ENCODE measurements at regions not wholly inside any gene's neighbourhood (a gene's known extent, or its start where the extent isn't known, plus 50 kb on each side); places are given as distances from the start of the nearest gene placed in this dataset.

DNA sequence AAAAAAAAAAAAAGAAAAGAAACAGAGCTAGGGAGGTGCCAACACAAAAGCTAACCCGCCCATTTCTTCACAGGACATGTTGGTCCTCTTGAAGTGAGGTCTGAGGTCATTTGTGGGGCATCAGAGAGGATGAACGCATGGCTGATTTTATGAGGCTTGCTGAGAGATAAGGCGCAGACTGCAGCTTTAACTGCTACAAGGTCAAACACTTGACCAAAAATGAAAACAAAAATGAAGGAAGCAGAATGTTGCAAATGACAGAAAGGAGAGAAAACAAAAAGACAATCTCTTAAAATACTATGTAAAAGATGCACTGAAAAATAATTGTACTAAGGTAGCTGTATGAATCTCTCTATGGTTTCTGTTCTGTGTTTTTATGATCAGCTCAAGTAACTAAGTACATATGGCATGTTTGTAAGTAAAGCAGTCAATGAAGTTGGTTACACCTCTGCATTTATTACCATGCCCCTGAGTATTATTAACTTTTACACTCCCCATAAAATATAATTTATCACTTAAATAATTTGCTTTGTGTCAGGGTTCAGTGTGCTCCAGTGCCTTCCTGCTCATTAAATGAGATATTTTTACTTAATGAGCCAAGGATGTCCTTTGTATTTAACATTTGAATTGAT is 249.1 kb upstream of the NR5A2 start (continued):
- TF ChIP-seq ZNF571 (tag by site-specific recombination; IDR thresholded peaks at IDR 0.05) (no peak), ZNF544 (tag by site-specific recombination; IDR thresholded peaks at IDR 0.05) (no peak), ZNF132 (tag by site-specific recombination; IDR thresholded peaks at IDR 0.05; ENCODE audit: borderline replicate concordance) (no peak), ZNF621 (tag by site-specific recombination; IDR thresholded peaks at IDR 0.05) (no peak), ZNF114 (tag by site-specific recombination; IDR thresholded peaks at IDR 0.05) (no peak), ZNF433 (tag by site-specific recombination; IDR thresholded peaks at IDR 0.05; ENCODE audit: low read depth) (no peak), YY1 (tag by site-specific recombination; IDR thresholded peaks at IDR 0.05) (no peak; the same call in 1 of the 2 replicates), ZNF350 (tag by site-specific recombination; IDR thresholded peaks at IDR 0.05) (no peak), ZNF138 (tag by site-specific recombination; IDR thresholded peaks at IDR 0.05; ENCODE audit: borderline replicate concordance) (no peak), ZNF558 (tag by site-specific recombination; IDR thresholded peaks at IDR 0.05) (peak; percentile 82), ZSCAN16 (tag by site-specific recombination; IDR thresholded peaks at IDR 0.05) (no peak), ZNF530 (tag by site-specific recombination; IDR thresholded peaks at IDR 0.05; ENCODE audit: low read depth) (no peak), ZNF121 (tag by site-specific recombination; IDR thresholded peaks at IDR 0.05) (no peak), ZNF514 (tag by site-specific recombination; IDR thresholded peaks at IDR 0.05) (no peak), ZNF10 (tag by site-specific recombination; IDR thresholded peaks at IDR 0.05) (peak; percentile 65; the same call in 1 of the 2 replicates), ZNF202 (tag by site-specific recombination; IDR thresholded peaks at IDR 0.05; ENCODE audit: borderline replicate concordance) (no peak), ZSCAN23 (tag by site-specific recombination; IDR thresholded peaks at IDR 0.05) (peak; percentile 26; the same call in 1 of the 2 replicates), ZNF791 (tag by site-specific recombination; IDR thresholded peaks at IDR 0.05) (no peak), HOXA7 (CRISPR knock-in tag; IDR thresholded peaks at IDR 0.05; ENCODE audit: borderline replicate concordance) (no peak), ZBTB48 (tag by site-specific recombination; IDR thresholded peaks at IDR 0.05) (no peak), RBAK (tag by site-specific recombination; IDR thresholded peaks at IDR 0.05) (no peak), ZNF670 (tag by site-specific recombination; IDR thresholded peaks at IDR 0.05; ENCODE audit: low read depth) (no peak), ZNF76 (tag by site-specific recombination; IDR thresholded peaks at IDR 0.05; ENCODE audit: borderline replicate concordance, low read depth) (0 out of 2 replicates have a peak, but pooled peaks have one; percentile 33), ZNF324 (tag by site-specific recombination; IDR thresholded peaks at IDR 0.05) (peak; percentile 74; the same call in 1 of the 2 replicates), ZNF626 (tag by site-specific recombination; IDR thresholded peaks at IDR 0.05) (no peak), BCL11B (tag by site-specific recombination; IDR thresholded peaks at IDR 0.05; ENCODE audit: low read depth) (no peak), ZEB2 (tag by site-specific recombination; IDR thresholded peaks at IDR 0.05) (peak; percentile 86), ZNF610 (tag by site-specific recombination; IDR thresholded peaks at IDR 0.05; ENCODE audit: borderline replicate concordance) (no peak), KLF8 (tag by site-specific recombination; IDR thresholded peaks at IDR 0.05) (peak; percentile 70)
- TF ChIP-seq, protein P1, sequence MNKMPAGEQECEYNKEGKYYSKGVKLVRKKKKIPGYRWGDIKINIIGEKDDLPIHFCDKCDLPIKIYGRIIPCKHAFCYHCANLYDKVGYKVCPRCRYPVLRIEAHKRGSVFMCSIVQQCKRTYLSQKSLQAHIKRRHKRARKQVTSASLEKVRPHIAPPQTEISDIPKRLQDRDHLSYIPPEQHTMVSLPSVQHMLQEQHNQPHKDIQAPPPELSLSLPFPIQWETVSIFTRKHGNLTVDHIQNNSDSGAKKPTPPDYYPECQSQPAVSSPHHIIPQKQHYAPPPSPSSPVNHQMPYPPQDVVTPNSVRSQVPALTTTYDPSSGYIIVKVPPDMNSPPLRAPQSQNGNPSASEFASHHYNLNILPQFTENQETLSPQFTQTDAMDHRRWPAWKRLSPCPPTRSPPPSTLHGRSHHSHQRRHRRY (tag by site-specific recombination; IDR thresholded peaks at IDR 0.05) = no peak
- TF ChIP-seq, protein P2, sequence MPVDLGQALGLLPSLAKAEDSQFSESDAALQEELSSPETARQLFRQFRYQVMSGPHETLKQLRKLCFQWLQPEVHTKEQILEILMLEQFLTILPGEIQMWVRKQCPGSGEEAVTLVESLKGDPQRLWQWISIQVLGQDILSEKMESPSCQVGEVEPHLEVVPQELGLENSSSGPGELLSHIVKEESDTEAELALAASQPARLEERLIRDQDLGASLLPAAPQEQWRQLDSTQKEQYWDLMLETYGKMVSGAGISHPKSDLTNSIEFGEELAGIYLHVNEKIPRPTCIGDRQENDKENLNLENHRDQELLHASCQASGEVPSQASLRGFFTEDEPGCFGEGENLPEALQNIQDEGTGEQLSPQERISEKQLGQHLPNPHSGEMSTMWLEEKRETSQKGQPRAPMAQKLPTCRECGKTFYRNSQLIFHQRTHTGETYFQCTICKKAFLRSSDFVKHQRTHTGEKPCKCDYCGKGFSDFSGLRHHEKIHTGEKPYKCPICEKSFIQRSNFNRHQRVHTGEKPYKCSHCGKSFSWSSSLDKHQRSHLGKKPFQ (tag by site-specific recombination; IDR thresholded peaks at IDR 0.05) = peak; percentile 71
- TF ChIP-seq, protein P3, sequence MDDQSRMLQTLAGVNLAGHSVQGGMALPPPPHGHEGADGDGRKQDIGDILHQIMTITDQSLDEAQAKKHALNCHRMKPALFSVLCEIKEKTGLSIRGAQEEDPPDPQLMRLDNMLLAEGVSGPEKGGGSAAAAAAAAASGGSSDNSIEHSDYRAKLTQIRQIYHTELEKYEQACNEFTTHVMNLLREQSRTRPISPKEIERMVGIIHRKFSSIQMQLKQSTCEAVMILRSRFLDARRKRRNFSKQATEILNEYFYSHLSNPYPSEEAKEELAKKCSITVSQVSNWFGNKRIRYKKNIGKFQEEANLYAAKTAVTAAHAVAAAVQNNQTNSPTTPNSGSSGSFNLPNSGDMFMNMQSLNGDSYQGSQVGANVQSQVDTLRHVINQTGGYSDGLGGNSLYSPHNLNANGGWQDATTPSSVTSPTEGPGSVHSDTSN (CRISPR knock-in tag; IDR thresholded peaks at IDR 0.05) = no peak
- TF ChIP-seq, protein P4, sequence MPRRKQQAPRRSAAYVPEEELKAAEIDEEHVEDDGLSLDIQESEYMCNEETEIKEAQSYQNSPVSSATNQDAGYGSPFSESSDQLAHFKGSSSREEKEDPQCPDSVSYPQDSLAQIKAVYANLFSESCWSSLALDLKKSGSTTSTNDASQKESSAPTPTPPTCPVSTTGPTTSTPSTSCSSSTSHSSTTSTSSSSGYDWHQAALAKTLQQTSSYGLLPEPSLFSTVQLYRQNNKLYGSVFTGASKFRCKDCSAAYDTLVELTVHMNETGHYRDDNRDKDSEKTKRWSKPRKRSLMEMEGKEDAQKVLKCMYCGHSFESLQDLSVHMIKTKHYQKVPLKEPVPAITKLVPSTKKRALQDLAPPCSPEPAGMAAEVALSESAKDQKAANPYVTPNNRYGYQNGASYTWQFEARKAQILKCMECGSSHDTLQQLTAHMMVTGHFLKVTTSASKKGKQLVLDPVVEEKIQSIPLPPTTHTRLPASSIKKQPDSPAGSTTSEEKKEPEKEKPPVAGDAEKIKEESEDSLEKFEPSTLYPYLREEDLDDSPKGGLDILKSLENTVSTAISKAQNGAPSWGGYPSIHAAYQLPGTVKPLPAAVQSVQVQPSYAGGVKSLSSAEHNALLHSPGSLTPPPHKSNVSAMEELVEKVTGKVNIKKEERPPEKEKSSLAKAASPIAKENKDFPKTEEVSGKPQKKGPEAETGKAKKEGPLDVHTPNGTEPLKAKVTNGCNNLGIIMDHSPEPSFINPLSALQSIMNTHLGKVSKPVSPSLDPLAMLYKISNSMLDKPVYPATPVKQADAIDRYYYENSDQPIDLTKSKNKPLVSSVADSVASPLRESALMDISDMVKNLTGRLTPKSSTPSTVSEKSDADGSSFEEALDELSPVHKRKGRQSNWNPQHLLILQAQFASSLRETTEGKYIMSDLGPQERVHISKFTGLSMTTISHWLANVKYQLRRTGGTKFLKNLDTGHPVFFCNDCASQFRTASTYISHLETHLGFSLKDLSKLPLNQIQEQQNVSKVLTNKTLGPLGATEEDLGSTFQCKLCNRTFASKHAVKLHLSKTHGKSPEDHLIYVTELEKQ (tag by site-specific recombination; IDR thresholded peaks at IDR 0.05; ENCODE audit: borderline replicate concordance) = peak; percentile 90
- TF ChIP-seq, protein P5, sequence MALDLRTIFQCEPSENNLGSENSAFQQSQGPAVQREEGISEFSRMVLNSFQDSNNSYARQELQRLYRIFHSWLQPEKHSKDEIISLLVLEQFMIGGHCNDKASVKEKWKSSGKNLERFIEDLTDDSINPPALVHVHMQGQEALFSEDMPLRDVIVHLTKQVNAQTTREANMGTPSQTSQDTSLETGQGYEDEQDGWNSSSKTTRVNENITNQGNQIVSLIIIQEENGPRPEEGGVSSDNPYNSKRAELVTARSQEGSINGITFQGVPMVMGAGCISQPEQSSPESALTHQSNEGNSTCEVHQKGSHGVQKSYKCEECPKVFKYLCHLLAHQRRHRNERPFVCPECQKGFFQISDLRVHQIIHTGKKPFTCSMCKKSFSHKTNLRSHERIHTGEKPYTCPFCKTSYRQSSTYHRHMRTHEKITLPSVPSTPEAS (tag by site-specific recombination; IDR thresholded peaks at IDR 0.05) = no peak

Data from HEK293 (cell line).